Pancreas (tissue), 10 donors: ENCODE measurements at regions not wholly inside any gene's neighbourhood (a gene's known extent, or its start where the extent isn't known, plus 50 kb on each side); places are given as distances from the start of the nearest gene placed in this dataset.

Experiments used
- ATAC-seq, 4 donors: fragments of 200-7000 bp; cut with Tn5 transposase; one replicate each; pipeline versions ENCODE4 v1.8.0 to v1.9.1; 2020; ENCODE audit warnings: mild to moderate bottlenecking in 4 of 4, moderate library complexity in 4 of 4
- DNase-seq, 6 donors: peaks; one replicate each; pipeline ENCODE4 v3.0.0-alpha.2; 2020
- FAIRE-seq: peaks from 2 replicates; lab custom pipeline; 2012; peaks lifted over from hg19 to GRCh38; lab: Jason Lieb, UNC
- H3K27ac ChIP-seq, 4 donors: fragments of 200-600 bp; sonication (generic); 1 replicate in 3 of 4; 2 replicates in 1 of 4; pipeline versions ENCODE4 v1.5.0 to v1.8.0; 2020
- H3K27me3 ChIP-seq, 4 donors: fragments of 200-600 bp; one replicate each; pipeline ENCODE4 v1.8.0; 2021
- H3K36me3 ChIP-seq, 3 donors: fragments of 200-600 bp; sonication (generic) in 1 of 3; one replicate each; pipeline versions ENCODE4 v1.5.0 to v1.8.0; 2020 to 2021
- H3K4me1 ChIP-seq, 3 donors: fragments of 200-600 bp; one replicate each; pipeline ENCODE4 v1.8.0; 2021
- H3K4me3 ChIP-seq, 4 donors: fragments of 200-600 bp; sonication (generic) in 2 of 4; one replicate each; pipeline versions ENCODE4 v1.5.0 to v1.8.0; 2020 to 2021
- H3K9me3 ChIP-seq, 4 donors: fragments of 200-600 bp; one replicate each; pipeline ENCODE4 v1.8.0; 2021
- WGBS, 2 donors: extraction: QIAGEN DNeasy Blood & Tissue Kit; methylation state at CpG; one replicate each; pipeline ENCODE4 v1.1.7; 2013; 5-methylcytosine and 5-hydroxymethylcytosine counted together
- intact Hi-C, 3 donors: fragments of 100-400 bp; cut with DNase I; formaldehyde crosslinking; loops; one replicate each; pipeline versions ENCODE4 v1.11.1 to v1.14.2; 2022
- TF ChIP-seq, protein P1 (sequence below), 4 donors: fragments of 200-600 bp; sonication (generic) in 3 of 4; IDR thresholded peaks; one replicate each; pipeline versions ENCODE4 v1.5.0 to v1.8.0; 2021; ENCODE audit warnings: antibody characterized with exemption in 4 of 4
- donor health status: healthy with polysubstance abuse.
- donor health status: DM: no; HTN: no; CAD: no; lungs with moderate emphysema.
- donor health status: DM: no; HTN: no; CAD: no.
- donor health status: control.
- donor health status: control.
- donor health status: Bipolar disorder and iron deficiency.
- donor health status: DM: yes; HTN: yes; CAD: no.
- donor health status: DM: no; HTN: no; CAD: no.
- donor health status: DM: no; HTN: no; CAD: no.
- donor health status: DM: yes; HTN: yes; CAD: no.

GRCh38 chr7:101739775-101740398, 77.5 kb upstream of the CUX1 start:
- intact Hi-C loops: no loop called here
- H3K27me3 ChIP-seq: no peaks in the 10 kb centered on the region
- FAIRE-seq: no peak
- H3K4me1 ChIP-seq: no peaks in the 10 kb centered on the region
- peak in 3 of 6 donors; percentile 24 to 66 (median 36) for DNase-seq
- TF ChIP-seq, protein P1, sequence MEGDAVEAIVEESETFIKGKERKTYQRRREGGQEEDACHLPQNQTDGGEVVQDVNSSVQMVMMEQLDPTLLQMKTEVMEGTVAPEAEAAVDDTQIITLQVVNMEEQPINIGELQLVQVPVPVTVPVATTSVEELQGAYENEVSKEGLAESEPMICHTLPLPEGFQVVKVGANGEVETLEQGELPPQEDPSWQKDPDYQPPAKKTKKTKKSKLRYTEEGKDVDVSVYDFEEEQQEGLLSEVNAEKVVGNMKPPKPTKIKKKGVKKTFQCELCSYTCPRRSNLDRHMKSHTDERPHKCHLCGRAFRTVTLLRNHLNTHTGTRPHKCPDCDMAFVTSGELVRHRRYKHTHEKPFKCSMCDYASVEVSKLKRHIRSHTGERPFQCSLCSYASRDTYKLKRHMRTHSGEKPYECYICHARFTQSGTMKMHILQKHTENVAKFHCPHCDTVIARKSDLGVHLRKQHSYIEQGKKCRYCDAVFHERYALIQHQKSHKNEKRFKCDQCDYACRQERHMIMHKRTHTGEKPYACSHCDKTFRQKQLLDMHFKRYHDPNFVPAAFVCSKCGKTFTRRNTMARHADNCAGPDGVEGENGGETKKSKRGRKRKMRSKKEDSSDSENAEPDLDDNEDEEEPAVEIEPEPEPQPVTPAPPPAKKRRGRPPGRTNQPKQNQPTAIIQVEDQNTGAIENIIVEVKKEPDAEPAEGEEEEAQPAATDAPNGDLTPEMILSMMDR (IDR thresholded peaks at IDR 0.05): no peak
- no peaks in the 10 kb centered on the region for H3K9me3 ChIP-seq
- no peak overlapping the region for H3K4me3 ChIP-seq
- H3K36me3 ChIP-seq: no peaks in the 10 kb centered on the region
- peak; percentile 41 to 51 (median 46) for ATAC-seq
- H3K27ac ChIP-seq: no peak overlapping the region
- 85 to 90% methylated on average over 5 of the region's 5 CpGs for WGBS, 2 donors

- Histone ChIP-seq H3K9me3 (no peaks in the 10 kb centered on the region), H3K36me3 (no peaks in the 10 kb centered on the region), H3K27me3 (no peaks in the 10 kb centered on the region), H3K27ac (no peak overlapping the region), H3K4me3 (no peak overlapping the region), H3K4me1 (no peaks in the 10 kb centered on the region)
- ATAC-seq (no peak), FAIRE-seq (no peak), DNase-seq (no peak)
- intact Hi-C loops: no loop called here
- TF ChIP-seq, protein P1 (IDR thresholded peaks at IDR 0.05): no peak
- WGBS, 2 donors: 69 to 78% methylated on average over 9 of the region's 9 CpGs
These were observed 76.3 kb upstream of the CUX1 start for GRCh38 chr7:101740981-101741725.

GRCh38 chr7:101743241-101743994, 74.0 kb upstream of the CUX1 start:
- Histone ChIP-seq H3K27ac (no peak overlapping the region), H3K36me3 (no peaks in the 10 kb centered on the region), H3K4me3 (peak overlapping the region; percentile 27 to 53 (median 34)), H3K4me1 (no peaks in the 10 kb centered on the region), H3K27me3 (no peaks in the 10 kb centered on the region), H3K9me3 (no peaks in the 10 kb centered on the region)
- intact Hi-C loops: no loop called here
- ATAC-seq (peak; percentile 75 to 91 (median 82)), FAIRE-seq (no peak), DNase-seq (peak in 5 of 6 donors; percentile 28 to 78 (median 54))
- 1% methylated on average over 50 to 60 of the region's 60 CpGs for WGBS, 2 donors
- TF ChIP-seq, protein P1 (IDR thresholded peaks at IDR 0.05): peak in 3 of 4 donors; percentile 15 to 39 (median 22)

- H3K36me3 ChIP-seq: no peaks in the 10 kb centered on the region
- DNase-seq (no peak), FAIRE-seq (no peak), ATAC-seq (peak in 1 of 4 donors; percentile 13)
- no peak overlapping the region for H3K27ac ChIP-seq
- TF ChIP-seq, protein P1 (IDR thresholded peaks at IDR 0.05): no peak
- H3K9me3 ChIP-seq: no peaks in the 10 kb centered on the region
- intact Hi-C loops: no loop called here
- no peaks in the 10 kb centered on the region for H3K27me3 ChIP-seq
- WGBS, 2 donors: 52 to 61% methylated on average over 12 of the region's 12 CpGs
- H3K4me1 ChIP-seq: no peaks in the 10 kb centered on the region
- H3K4me3 ChIP-seq: peak overlapping the region in 1 of 4 donors; percentile 53
These were observed 73.4 kb upstream of the CUX1 start for GRCh38 chr7:101743995-101744360.
